Esophagus squamous epithelium (tissue), 4 donors: ENCODE measurements at regions not wholly inside any gene's neighbourhood (a gene's known extent, or its start where the extent isn't known, plus 50 kb on each side); places are given as distances from the start of the nearest gene placed in this dataset.

Source experiments
- POLR2A ChIP-seq, 4 donors: fragments of 450-650 bp; IDR thresholded peaks; one replicate each; pipeline ENCODE4 v1.6.1; 2017; ENCODE audit warnings: antibody characterized with exemption in 4 of 4, mild to moderate bottlenecking in 4 of 4, moderate library complexity in 3 of 4
- TF ChIP-seq, protein P1 (sequence below), 6 experiments: fragments of 450-650 bp in 4 of 6; fragments of 200-600 bp in 2 of 6; sonication (generic) in 2 of 6; IDR thresholded peaks; one replicate each; pipeline ENCODE4 v1.5.1; 2016 to 2019; ENCODE audit warnings: antibody characterized with exemption in 6 of 6, mild to moderate bottlenecking in 4 of 6, moderate library complexity in 4 of 6

DNA sequence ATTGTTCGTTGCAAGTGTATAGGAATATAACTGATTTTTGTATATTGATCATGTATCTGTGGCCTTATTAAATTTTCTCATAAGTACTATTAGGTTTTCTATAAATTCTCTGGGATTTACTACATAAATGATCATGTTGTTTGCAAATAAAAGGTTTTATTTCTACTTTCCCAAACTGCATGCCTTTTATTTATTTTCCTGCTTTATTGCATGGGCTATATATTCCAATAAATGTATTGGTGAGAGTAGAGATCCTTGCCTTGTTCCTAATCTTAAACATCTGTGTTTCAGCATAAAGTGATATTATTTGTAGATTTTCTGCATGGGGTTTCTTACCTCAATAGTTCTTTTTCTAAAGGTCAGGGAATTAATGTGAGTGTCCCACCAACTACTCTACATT is 107.0 kb upstream of the CD55 start:
- no peak for TF ChIP-seq POLR2A (IDR thresholded peaks at IDR 0.05)
- TF ChIP-seq, protein P1, sequence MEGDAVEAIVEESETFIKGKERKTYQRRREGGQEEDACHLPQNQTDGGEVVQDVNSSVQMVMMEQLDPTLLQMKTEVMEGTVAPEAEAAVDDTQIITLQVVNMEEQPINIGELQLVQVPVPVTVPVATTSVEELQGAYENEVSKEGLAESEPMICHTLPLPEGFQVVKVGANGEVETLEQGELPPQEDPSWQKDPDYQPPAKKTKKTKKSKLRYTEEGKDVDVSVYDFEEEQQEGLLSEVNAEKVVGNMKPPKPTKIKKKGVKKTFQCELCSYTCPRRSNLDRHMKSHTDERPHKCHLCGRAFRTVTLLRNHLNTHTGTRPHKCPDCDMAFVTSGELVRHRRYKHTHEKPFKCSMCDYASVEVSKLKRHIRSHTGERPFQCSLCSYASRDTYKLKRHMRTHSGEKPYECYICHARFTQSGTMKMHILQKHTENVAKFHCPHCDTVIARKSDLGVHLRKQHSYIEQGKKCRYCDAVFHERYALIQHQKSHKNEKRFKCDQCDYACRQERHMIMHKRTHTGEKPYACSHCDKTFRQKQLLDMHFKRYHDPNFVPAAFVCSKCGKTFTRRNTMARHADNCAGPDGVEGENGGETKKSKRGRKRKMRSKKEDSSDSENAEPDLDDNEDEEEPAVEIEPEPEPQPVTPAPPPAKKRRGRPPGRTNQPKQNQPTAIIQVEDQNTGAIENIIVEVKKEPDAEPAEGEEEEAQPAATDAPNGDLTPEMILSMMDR (IDR thresholded peaks at IDR 0.05), result no peak
